GM12873 (cell line): ENCODE measurements at regions not wholly inside any gene's neighbourhood (a gene's known extent, or its start where the extent isn't known, plus 50 kb on each side); places are given as distances from the start of the nearest gene placed in this dataset.

Experiments used
- TF ChIP-seq, protein P1 (sequence below): IDR thresholded peaks from 2 replicates; pipeline ENCODE4 v1.5.1; 2012; ENCODE audit warnings: low read depth, mild to moderate bottlenecking, moderate library complexity, low read length, control low read depth; ENCODE audit not compliant: insufficient read depth; ENCODE audit errors: missing control alignments

DNA sequence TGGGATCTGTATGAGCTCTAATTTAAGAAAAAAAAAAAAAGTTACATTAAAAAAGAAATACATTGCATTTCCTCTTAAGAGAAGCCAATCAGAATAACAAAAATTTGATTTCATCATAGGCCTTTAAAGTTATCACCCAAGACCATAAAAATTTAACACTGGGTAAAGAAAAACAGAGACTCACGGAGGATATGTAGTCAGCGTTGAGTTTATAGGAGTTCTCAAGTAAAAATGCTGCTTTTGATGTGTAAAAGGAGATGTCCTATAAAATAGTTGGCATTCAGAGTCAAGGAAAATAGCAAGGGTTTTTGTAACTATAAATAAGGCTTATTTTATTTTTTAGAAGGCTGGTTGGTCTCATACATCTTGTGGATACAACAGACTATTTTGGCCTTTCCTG lies 191.1 kb downstream of the EFNB2 start:
- TF ChIP-seq, protein P1, sequence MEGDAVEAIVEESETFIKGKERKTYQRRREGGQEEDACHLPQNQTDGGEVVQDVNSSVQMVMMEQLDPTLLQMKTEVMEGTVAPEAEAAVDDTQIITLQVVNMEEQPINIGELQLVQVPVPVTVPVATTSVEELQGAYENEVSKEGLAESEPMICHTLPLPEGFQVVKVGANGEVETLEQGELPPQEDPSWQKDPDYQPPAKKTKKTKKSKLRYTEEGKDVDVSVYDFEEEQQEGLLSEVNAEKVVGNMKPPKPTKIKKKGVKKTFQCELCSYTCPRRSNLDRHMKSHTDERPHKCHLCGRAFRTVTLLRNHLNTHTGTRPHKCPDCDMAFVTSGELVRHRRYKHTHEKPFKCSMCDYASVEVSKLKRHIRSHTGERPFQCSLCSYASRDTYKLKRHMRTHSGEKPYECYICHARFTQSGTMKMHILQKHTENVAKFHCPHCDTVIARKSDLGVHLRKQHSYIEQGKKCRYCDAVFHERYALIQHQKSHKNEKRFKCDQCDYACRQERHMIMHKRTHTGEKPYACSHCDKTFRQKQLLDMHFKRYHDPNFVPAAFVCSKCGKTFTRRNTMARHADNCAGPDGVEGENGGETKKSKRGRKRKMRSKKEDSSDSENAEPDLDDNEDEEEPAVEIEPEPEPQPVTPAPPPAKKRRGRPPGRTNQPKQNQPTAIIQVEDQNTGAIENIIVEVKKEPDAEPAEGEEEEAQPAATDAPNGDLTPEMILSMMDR, result no peak

DNA sequence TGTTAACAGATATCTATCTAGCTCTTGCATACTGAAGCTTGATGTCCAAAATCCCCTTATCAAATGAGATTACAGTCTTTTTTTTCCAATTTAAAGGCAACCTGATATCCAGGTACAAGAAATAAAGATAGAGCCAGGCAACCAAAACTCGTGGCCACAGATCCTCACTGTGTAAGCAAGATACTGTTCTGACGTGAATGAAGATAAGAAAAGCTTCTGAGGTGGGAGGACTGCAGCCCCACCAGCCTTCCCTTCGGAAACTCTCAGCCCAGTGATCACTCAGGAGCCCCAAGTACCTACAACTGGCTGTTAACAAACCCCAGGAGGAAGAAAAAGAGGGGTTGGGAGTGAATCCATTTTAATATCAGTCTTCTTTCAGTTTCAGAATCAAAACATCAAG lies 191.6 kb downstream of the EFNB2 start:
- TF ChIP-seq, protein P1, result no peak

DNA sequence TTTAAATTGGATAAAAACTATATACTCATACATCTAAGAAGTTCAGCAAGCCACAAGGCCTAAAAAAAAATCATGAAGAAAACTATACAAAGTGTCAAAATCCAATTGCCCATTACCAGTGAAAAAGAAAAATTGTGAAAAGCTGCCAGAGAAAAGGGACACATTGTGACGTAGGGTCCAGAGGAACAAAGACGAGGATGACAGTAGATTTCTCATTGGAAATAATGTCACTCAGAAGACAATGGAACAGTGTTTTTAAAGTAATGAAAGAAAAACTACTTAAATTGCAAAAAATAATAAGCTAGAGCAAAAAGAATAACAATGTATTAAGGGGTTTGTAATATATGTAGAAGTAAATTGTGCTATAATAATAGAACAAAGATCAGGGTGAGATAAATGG lies 195.2 kb downstream of the EFNB2 start:
- TF ChIP-seq, protein P1, result no peak

DNA sequence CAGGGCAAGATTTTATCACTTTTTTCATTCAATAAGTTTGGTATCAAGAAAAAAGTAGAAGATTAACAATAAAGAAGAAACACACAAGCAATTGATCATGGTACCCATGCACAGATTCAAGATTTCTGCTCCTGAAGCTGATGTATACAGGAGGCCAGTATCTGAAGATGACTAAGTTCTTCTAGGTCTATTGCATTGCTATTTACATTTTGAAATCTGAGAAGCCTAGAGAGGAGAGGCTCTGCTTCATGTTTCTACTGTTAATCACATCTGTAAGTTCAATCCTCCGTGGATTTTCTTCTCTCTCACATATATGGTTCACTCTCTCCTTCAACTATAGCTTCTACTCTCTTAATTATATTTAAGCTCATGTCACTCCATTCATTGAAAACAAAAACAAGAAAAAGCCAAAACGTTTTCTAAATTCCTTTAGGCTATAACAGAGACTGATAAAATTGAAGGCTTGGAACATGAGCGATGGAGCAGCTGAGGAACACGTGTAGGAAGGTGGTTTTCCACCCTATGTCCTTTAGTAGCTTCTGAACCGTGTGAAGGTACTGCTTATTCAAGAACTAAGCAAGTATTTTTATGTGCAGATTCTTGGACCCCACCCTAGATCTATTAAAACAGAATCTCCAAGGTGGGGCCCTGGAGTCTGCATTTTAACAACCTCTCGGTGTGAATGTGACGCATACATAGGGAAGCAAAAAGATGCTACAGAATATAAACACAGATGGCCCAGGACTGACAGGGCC lies 198.2 kb downstream of the EFNB2 start:
- TF ChIP-seq, protein P1, result no peak

DNA sequence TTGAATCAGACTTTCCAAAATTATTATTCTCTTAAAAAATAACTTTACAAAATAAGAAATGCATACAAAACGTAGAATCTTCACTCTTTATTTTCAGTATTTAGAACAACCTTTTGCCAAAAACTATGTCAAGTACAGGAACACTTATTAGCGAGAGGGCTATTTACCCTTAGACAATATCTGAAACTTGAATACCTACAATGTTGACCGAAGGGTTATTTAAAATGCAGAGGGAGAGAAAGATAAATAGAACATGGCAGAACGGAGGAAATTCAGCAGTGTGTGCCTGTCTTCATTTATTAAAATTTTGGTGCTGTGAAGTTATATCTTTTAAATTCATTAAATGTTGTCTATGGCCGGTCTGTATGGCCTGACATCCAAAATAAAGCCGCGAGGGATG lies 198.8 kb downstream of the EFNB2 start:
- TF ChIP-seq, protein P1, result no peak

DNA sequence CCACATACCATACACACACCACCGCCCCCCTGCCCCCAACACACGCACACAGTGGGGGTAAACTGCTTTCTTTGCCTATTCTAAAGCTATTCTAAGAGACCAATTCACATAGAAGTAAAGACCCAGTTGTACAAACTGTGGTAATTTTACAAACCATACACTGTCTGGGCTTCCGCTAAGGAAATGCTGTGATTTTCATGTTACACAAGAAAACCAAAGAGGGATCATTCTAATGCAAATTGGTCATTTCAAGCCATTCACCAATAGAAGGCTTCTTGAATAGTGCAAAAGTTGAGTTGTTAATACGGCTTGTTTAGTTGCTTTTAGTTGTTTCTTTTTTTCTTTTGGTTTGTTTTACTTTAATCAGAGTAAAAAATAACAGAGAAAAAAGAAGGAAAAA lies 202.8 kb downstream of the EFNB2 start:
- TF ChIP-seq, protein P1, result no peak

DNA sequence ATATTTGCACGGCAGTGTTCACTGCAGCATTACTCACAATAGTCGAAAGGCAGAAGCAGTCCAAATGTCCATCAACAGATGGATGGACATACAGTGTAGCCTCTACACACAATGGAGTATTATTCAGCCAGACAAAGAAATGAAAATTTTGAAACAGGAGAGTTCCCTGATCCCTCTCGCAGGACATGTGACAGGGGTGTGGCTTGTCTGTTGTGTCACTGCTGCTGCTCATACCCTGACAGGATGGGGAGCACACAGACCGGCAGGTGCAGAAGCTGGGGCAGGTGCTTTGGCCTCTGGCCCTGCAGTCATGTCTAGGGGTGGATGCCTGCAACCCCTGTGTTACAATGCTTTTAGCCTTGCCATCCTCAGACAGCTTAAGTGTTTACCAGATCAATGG lies 204.3 kb downstream of the EFNB2 start:
- TF ChIP-seq, protein P1, result no peak
